ENCODE measurements at regions not wholly inside any gene's neighbourhood (a gene's known extent, or its start where the extent isn't known, plus 50 kb on each side); places are given as distances from the start of the nearest gene placed in this dataset.

DNA sequence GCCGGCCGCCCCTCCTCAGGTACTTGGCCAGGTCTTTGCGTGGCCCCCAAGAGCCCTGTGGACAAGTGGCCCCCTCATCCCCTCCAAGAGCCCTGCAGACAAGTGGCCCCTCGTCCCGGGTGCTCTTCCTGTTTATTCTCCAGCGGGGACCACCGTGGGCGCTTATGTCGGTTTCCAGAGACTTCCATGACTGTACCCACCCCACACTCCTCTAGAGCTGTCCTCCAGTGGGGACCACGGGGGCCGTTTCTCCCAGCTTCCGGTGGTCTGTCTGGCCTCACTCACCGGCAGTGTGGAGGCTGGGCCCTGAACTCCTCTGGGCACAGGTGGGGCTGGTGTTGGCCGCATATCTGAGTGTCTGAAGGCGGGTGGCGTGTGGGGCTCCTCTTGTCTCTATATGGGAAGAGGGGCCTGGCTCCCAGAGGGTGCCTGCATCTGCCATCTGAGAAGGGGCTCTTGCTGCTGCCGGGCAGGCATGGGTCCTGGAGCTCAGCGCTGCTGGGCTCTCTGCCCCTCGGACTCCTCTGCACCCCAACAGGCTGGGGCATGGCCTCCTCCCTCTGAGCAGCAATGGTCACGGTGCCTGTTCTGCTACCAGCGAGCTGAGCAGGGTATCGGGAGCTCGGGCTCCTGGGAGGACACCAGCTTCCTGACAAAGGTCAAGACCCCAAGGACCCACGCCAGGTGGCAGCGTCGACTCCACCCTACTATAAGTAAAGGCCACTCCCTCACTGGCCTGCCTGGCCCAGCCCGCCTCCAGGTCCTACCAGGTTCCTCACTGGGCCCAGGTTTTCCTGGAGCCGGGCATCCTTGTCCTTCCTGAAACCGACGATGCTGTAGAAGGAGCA, 1264.3 kb downstream of the BRD1 start:
- H3K27me3 ChIP-seq (replicated peaks; ENCODE audit: control insufficient read depth, insufficient read depth, low read length): no peaks in the 10 kb centered on the region
- DNase-seq (ENCODE audit: extremely low read depth, insufficient read length): no peak
- TF ChIP-seq, protein P1, sequence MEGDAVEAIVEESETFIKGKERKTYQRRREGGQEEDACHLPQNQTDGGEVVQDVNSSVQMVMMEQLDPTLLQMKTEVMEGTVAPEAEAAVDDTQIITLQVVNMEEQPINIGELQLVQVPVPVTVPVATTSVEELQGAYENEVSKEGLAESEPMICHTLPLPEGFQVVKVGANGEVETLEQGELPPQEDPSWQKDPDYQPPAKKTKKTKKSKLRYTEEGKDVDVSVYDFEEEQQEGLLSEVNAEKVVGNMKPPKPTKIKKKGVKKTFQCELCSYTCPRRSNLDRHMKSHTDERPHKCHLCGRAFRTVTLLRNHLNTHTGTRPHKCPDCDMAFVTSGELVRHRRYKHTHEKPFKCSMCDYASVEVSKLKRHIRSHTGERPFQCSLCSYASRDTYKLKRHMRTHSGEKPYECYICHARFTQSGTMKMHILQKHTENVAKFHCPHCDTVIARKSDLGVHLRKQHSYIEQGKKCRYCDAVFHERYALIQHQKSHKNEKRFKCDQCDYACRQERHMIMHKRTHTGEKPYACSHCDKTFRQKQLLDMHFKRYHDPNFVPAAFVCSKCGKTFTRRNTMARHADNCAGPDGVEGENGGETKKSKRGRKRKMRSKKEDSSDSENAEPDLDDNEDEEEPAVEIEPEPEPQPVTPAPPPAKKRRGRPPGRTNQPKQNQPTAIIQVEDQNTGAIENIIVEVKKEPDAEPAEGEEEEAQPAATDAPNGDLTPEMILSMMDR (IDR thresholded peaks at IDR 0.05; ENCODE audit: insufficient read depth, low read length, poor library complexity, severe bottlenecking): no peak
- no peak overlapping the region for H3K4me3 ChIP-seq (replicated peaks; ENCODE audit: low read depth, low read length)
- no peaks in the 10 kb centered on the region for H3K36me3 ChIP-seq (ENCODE audit: control insufficient read depth, insufficient read depth, low read length)

DNA sequence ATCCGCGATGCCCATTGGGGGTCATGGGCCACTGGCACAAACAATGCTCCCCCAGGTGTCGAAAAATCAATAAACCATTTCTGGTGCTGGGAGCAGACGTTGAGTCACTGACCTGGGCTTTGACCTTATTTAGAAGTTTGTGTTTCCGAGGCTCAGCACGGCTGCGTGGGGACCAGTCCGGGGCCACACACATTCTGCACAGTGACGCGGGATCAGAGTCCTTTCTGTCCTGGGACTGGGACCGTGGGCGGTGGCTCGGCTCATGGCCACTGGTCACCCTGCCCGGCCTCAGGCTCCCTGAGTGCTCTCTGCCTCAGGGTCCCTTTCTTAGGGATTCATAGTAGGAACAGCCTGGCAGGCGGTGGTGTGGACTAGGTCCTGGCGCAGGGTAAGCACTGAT, 1266.0 kb downstream of the BRD1 start:
- Histone ChIP-seq H3K27me3 (replicated peaks; ENCODE audit: control insufficient read depth, insufficient read depth, low read length) (no peaks in the 10 kb centered on the region), H3K4me3 (replicated peaks; ENCODE audit: low read depth, low read length) (no peak overlapping the region), H3K36me3 (ENCODE audit: control insufficient read depth, insufficient read depth, low read length) (no peaks in the 10 kb centered on the region)
- DNase-seq (ENCODE audit: extremely low read depth, insufficient read length): no peak
- TF ChIP-seq, protein P1 (IDR thresholded peaks at IDR 0.05; ENCODE audit: insufficient read depth, low read length, poor library complexity, severe bottlenecking): no peak

DNA sequence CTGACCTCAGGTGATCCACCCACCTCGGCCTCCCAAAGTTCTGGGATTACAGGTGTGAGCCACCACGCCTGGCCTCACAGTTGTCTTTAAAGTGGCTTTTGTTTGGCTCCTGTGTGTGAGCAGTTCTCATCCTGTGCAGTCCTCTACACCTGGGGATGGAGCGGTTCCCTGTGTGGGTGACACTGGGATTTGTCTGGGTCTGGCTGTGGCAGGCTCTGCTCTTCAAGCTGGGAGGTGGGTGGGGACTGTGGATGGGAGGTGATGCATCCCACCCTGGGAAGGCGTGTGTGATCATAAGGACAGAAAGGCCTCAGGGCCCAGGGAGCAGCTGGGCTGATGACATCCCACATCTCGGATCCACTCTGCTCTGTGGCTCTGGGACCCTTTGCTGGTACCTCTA, 1266.8 kb downstream of the BRD1 start:
- no peak for DNase-seq (ENCODE audit: extremely low read depth, insufficient read length)
- Histone ChIP-seq H3K36me3 (ENCODE audit: control insufficient read depth, insufficient read depth, low read length) (no peaks in the 10 kb centered on the region), H3K4me3 (replicated peaks; ENCODE audit: low read depth, low read length) (no peak overlapping the region), H3K27me3 (replicated peaks; ENCODE audit: control insufficient read depth, insufficient read depth, low read length) (no peaks in the 10 kb centered on the region)
- TF ChIP-seq, protein P1 (IDR thresholded peaks at IDR 0.05; ENCODE audit: insufficient read depth, low read length, poor library complexity, severe bottlenecking): no peak

DNA sequence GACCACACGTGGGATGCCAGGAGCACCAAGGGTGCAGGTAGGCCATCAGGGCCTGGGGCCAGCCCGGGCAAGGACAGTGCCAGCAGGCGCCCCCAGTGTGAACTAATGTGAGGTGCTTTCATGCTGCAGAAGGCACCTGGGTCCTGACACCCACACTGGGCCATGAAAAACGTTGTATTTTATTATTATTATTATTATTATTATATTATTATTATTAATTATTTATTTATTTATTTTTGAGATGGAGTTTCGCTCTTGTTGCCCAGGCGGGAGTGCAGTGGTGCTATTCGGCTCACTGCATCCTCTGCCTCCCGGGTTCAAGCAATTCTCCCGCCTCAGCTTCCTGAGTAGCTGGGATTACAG, 1267.3 kb downstream of the BRD1 start:
- DNase-seq (ENCODE audit: extremely low read depth, insufficient read length): no peak

DNA sequence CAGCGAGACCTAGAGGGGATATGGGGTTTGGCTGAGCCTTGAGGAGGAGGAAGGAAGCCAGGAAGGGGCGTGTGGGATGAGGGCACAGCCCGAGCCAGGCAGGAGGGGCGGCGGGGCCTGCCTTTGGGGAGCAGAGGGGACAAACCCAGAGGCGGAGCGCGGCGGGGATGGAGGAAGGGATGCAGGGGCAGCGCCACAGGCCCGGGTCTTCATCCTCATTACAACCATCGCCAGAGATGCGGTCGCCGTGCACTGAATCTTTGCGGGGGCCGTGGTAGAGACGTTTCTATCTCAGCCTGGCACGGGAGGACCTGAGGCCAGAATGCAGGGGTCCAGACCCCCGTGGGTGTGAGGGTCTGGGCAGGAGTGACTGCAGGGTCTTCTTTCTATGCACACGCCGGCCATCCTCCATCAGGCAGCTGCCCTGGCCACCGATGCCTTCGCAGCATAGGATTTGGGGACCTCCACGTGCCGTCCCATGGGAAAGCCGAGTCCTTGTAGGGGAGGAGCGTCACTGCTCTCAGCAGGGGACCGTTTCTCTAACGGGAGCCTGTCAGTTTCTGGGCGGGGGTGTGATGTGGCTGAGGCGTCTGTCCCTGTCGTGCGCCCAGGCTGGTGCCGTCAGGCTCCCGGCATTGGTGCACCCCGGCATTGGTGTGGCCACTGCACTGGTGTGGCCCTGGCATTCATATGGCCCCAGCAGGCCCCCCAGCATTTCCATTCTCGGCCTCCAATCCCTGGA, 1267.9 kb downstream of the BRD1 start:
- no peak for DNase-seq (ENCODE audit: extremely low read depth, insufficient read length)
- Histone ChIP-seq H3K36me3 (ENCODE audit: control insufficient read depth, insufficient read depth, low read length) (no peaks in the 10 kb centered on the region), H3K4me3 (replicated peaks; ENCODE audit: low read depth, low read length) (no peak overlapping the region), H3K27me3 (replicated peaks; ENCODE audit: control insufficient read depth, insufficient read depth, low read length) (no peaks in the 10 kb centered on the region)
- TF ChIP-seq, protein P1 (IDR thresholded peaks at IDR 0.05; ENCODE audit: insufficient read depth, low read length, poor library complexity, severe bottlenecking): no peak

More for the DNA sequence above, 1267.3 kb downstream of the BRD1 start:
- H3K36me3 ChIP-seq (ENCODE audit: control insufficient read depth, insufficient read depth, low read length): no peaks in the 10 kb centered on the region
- H3K27me3 ChIP-seq (replicated peaks; ENCODE audit: control insufficient read depth, insufficient read depth, low read length): no peaks in the 10 kb centered on the region
- TF ChIP-seq, protein P1 (IDR thresholded peaks at IDR 0.05; ENCODE audit: insufficient read depth, low read length, poor library complexity, severe bottlenecking): no peak
- H3K4me3 ChIP-seq (replicated peaks; ENCODE audit: low read depth, low read length): no peak overlapping the region
